Sigmoid colon (tissue), 3 donors: ENCODE measurements at regions not wholly inside any gene's neighbourhood (a gene's known extent, or its start where the extent isn't known, plus 50 kb on each side); places are given as distances from the start of the nearest gene placed in this dataset.

Source experiments
- CTCF ChIP-seq, 4 experiments: fragments of 450-650 bp in 3 of 4; fragments of 200-600 bp in 1 of 4; IDR thresholded peaks; one replicate each; pipeline ENCODE4 v1.5.1; 2016 to 2019; ENCODE audit warnings: antibody characterized with exemption in 4 of 4, mild to moderate bottlenecking in 3 of 4, moderate library complexity in 2 of 4
- POLR2A ChIP-seq, 2 donors: fragments of 450-650 bp; IDR thresholded peaks; one replicate each; pipeline ENCODE4 v1.6.1; 2016; ENCODE audit warnings: antibody characterized with exemption in 2 of 2, mild to moderate bottlenecking in 2 of 2, moderate library complexity in 2 of 2

GRCh38 chr4:179110816-179111215, 1668.6 kb upstream of the AGA start:
- no peak for TF ChIP-seq POLR2A (IDR thresholded peaks at IDR 0.05)
- no peak for TF ChIP-seq CTCF (IDR thresholded peaks at IDR 0.05)
